Heart left ventricle (tissue), 16 donors: ENCODE measurements at regions not wholly inside any gene's neighbourhood (a gene's known extent, or its start where the extent isn't known, plus 50 kb on each side); places are given as distances from the start of the nearest gene placed in this dataset.

ENCODE experiments used
- ATAC-seq, 4 donors: fragments of 200-7000 bp; cut with Tn5 transposase; one replicate each; pipeline ENCODE4 v1.9.1; 2020 to 2022; ENCODE audit warnings: moderate library complexity in 4 of 4, mild to moderate bottlenecking in 3 of 4, moderate number of reproducible peaks in 1 of 4
- DNase-seq, 5 donors: peaks; one replicate each; pipeline ENCODE4 v3.0.0-alpha.2; 2020
- H3K27ac ChIP-seq, 12 donors: fragments of 200-600 bp; sonication (generic) in 4 of 12; one replicate each; pipeline versions ENCODE4 v1.5.0 to v1.8.0; 2016 to 2022; ENCODE audit warnings: mild to moderate bottlenecking in 2 of 12
- H3K27me3 ChIP-seq, 9 donors: fragments of 200-600 bp; sonication (generic) in 2 of 9; one replicate each; pipeline versions ENCODE4 v1.5.1 to v1.8.0; 2016 to 2022; ENCODE audit warnings: mild to moderate bottlenecking in 3 of 9
- H3K36me3 ChIP-seq, 9 donors: fragments of 200-600 bp; sonication (generic) in 2 of 9; one replicate each; pipeline versions ENCODE4 v1.5.0 to v1.8.0; 2018 to 2022; ENCODE audit warnings: mild to moderate bottlenecking in 2 of 9
- H3K4me1 ChIP-seq, 12 donors: fragments of 200-600 bp; sonication (generic) in 4 of 12; one replicate each; pipeline versions ENCODE4 v1.5.0 to v1.8.0; 2016 to 2022; ENCODE audit warnings: mild to moderate bottlenecking in 3 of 12
- H3K4me3 ChIP-seq, 12 donors: fragments of 200-600 bp; sonication (generic) in 4 of 12; one replicate each; pipeline versions ENCODE4 v1.5.0 to v1.8.0; 2017 to 2022; ENCODE audit warnings: mild to moderate bottlenecking in 9 of 12, moderate library complexity in 4 of 12
- H3K9me3 ChIP-seq, 12 donors: fragments of 200-600 bp; sonication (generic) in 4 of 12; one replicate each; pipeline versions ENCODE4 v1.5.0 to v1.8.0; 2016 to 2022; ENCODE audit warnings: mild to moderate bottlenecking in 1 of 12
- POLR2A ChIP-seq, 2 donors: fragments of 450-650 bp; IDR thresholded peaks; one replicate each; pipeline ENCODE4 v1.6.1; 2017; ENCODE audit warnings: antibody characterized with exemption in 2 of 2, mild to moderate bottlenecking in 2 of 2, moderate library complexity in 2 of 2
- WGBS, 4 donors: extraction: QIAGEN DNeasy Blood & Tissue Kit in 2 of 4; methylation state at CpG; one replicate each; pipeline versions ENCODE4 v1.1.5 to v1.1.7; 2013 to 2018; 5-methylcytosine and 5-hydroxymethylcytosine counted together
- intact Hi-C, 10 donors: fragments of 100-400 bp; cut with DNase I; formaldehyde crosslinking; loops; one replicate each; pipeline versions ENCODE4 v1.11.1 to v1.14.2; 2022
- TF ChIP-seq, protein P1 (sequence below), 12 donors: fragments of 200-600 bp; sonication (generic) in 4 of 12; IDR thresholded peaks; one replicate each; pipeline versions ENCODE4 v1.5.0 to v1.8.0; 2018 to 2022; ENCODE audit warnings: antibody characterized with exemption in 12 of 12, mild to moderate bottlenecking in 5 of 12
- donor health status: ischemic (EF 13 %, LVEDD 7.1; RV severe dilation, severe dysfunction).
- donor health status: healthy with polysubstance abuse.
- donor health status: DM: no; HTN: yes; CAD: no.
- donor health status: DM: no; HTN: no; CAD: no.
- donor health status: ischemic (EF 25% LVEDD 6.9; RV normal size, moderate dysfunction).
- donor health status: ischemic (EF 25% LVEDD 5.7; RV mildly dilated, moderate dysfunction).
- donor health status: healthy.
- donor health status: DM: yes; HTN: yes; CAD: no.
- donor health status: ischemic (EF 35%, LVEDD 5.7; RV mildly dilated, moderate dysfunction).
- donor health status: nonischemic (EF 11% LVEDD 7.7; RV severe dilation, severe dysfunction).
- donor health status: DM: yes; HTN: yes; CAD: no.
- donor health status: PGD.
- donor health status: ischemic (EF 29% LVEDD 5.4; RV normal size, mild dysfunction).
- donor health status: nonischemic (EF 23%, LVEDD 6.1; RV moderate dilation, normal function).

DNA sequence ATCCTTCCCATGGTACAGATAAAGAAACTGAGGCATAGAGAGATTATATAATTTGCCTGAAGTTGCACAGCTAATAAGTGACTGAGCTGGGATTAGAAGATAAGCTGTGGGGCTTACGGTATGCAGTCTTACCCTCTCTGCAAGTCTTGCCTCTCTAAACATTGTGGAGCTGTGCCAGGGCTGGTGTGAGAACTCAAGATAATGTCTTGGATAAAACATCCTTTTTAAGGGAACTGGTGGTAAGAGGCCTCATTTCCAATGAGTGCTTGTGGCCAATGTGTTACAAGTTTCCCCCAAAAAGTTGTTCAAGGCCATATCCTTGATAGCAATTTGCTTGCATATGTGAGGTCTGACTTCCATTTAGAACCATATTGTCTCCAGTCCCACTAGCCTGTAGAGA is 84.3 kb upstream of the ETAA1 start:
- 25 to 70% (median 56%) methylated on average over 1 of the region's 1 CpG for WGBS, 4 donors
- no peaks in the 10 kb centered on the region for H3K9me3 ChIP-seq
- no peaks in the 10 kb centered on the region for H3K36me3 ChIP-seq
- ATAC-seq (no peak), DNase-seq (no peak)
- no peak overlapping the region for H3K4me3 ChIP-seq
- no peak for TF ChIP-seq POLR2A (IDR thresholded peaks at IDR 0.05)
- TF ChIP-seq, protein P1, sequence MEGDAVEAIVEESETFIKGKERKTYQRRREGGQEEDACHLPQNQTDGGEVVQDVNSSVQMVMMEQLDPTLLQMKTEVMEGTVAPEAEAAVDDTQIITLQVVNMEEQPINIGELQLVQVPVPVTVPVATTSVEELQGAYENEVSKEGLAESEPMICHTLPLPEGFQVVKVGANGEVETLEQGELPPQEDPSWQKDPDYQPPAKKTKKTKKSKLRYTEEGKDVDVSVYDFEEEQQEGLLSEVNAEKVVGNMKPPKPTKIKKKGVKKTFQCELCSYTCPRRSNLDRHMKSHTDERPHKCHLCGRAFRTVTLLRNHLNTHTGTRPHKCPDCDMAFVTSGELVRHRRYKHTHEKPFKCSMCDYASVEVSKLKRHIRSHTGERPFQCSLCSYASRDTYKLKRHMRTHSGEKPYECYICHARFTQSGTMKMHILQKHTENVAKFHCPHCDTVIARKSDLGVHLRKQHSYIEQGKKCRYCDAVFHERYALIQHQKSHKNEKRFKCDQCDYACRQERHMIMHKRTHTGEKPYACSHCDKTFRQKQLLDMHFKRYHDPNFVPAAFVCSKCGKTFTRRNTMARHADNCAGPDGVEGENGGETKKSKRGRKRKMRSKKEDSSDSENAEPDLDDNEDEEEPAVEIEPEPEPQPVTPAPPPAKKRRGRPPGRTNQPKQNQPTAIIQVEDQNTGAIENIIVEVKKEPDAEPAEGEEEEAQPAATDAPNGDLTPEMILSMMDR (IDR thresholded peaks at IDR 0.05), result no peak
- no peaks in the 10 kb centered on the region for H3K4me1 ChIP-seq
- intact Hi-C loops, result no loop called here
- no peaks in the 10 kb centered on the region for H3K27me3 ChIP-seq
- H3K27ac ChIP-seq, result no peak overlapping the region

DNA sequence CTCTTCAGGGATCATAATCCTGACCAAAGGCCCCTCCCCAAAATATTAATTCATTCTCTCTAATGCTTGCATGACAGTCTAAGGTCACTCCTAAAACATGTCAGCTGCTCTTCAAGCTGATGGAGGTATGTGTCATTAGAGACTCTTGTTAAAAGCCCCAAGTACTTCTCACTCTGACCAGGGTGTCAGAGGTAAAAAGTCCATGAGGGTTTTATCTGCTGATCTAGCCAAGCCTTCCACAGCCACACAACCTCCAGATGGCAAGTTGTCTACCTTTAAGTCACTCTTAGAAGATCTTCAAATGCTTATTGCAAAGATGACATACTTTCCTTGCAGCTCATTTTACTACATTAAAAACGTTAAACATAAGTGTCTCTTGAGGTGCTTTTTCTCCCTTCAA is 83.6 kb upstream of the ETAA1 start:
- WGBS, 4 donors, result 70 to 87% (median 77%) methylated on average over 1 of the region's 1 CpG
- Histone ChIP-seq H3K27ac (no peak overlapping the region), H3K27me3 (no peaks in the 10 kb centered on the region), H3K4me1 (no peaks in the 10 kb centered on the region), H3K4me3 (no peak overlapping the region), H3K9me3 (no peaks in the 10 kb centered on the region), H3K36me3 (no peaks in the 10 kb centered on the region)
- TF ChIP-seq, protein P1 (IDR thresholded peaks at IDR 0.05), result no peak
- no peak for TF ChIP-seq POLR2A (IDR thresholded peaks at IDR 0.05)
- DNase-seq (no peak), ATAC-seq (no peak)
- intact Hi-C loops, result no loop called here

DNA sequence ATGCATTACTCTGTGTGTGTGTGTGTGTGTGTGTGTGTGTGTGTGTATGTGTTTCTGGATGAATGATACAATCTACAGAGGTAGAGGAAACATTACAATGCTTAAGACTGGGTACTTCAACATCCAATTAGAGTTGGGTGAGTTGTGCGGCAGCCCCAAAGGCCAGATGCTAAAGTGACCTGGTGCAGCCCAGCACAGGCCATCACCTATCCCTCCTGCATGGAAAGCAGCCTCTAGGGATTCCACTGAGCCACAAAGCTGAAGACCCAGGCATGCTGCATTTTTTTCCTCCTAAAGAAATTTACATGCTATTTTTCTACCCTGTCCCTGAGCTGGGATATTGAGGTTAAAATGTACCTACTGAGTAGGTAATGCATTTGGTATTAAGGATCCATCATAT is 79.1 kb upstream of the ETAA1 start:
- H3K9me3 ChIP-seq, result no peaks in the 10 kb centered on the region
- 90 to 100% (median 98%) methylated on average over 1 of the region's 1 CpG for WGBS, 4 donors
- TF ChIP-seq, protein P1 (IDR thresholded peaks at IDR 0.05), result no peak
- no peak for TF ChIP-seq POLR2A (IDR thresholded peaks at IDR 0.05)
- no peak overlapping the region for H3K27ac ChIP-seq
- H3K4me3 ChIP-seq, result no peak overlapping the region
- no peaks in the 10 kb centered on the region for H3K36me3 ChIP-seq
- ATAC-seq (no peak), DNase-seq (no peak)
- no peaks in the 10 kb centered on the region for H3K27me3 ChIP-seq
- intact Hi-C loops, result no loop called here
- peaks cover 0 to 13% (median 0%) of the 10 kb centered on the region in 12 donors for H3K4me1 ChIP-seq

DNA sequence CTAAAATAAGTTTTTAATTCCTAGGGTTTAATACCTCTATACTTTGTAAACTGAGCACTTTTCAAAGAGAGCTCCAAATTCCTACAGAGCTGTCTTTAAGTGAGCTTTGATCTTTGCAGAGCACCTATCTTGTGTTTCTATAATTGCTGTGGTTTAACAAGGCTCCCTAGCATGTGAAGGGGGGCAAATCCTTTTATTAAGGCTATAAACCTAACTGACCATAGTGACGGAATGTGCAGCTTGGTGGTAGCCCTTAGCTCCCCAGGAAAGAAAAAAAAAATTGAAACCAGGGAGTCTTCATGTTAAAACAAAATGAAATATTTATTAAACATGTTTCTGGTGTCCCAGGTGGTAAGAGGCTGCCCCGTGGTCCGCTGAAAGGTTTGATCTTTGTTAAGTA is 78.6 kb upstream of the ETAA1 start:
- TF ChIP-seq, protein P1 (IDR thresholded peaks at IDR 0.05), result no peak
- no peak for TF ChIP-seq POLR2A (IDR thresholded peaks at IDR 0.05)
- Histone ChIP-seq H3K27me3 (no peaks in the 10 kb centered on the region), H3K4me1 (peaks cover 0 to 13% (median 0%) of the 10 kb centered on the region in 12 donors), H3K4me3 (no peak overlapping the region), H3K27ac (no peak overlapping the region), H3K9me3 (no peaks in the 10 kb centered on the region), H3K36me3 (no peaks in the 10 kb centered on the region)
- ATAC-seq, result no peak
- intact Hi-C loops, result no loop called here
- no peak for DNase-seq
- 83 to 87% (median 86%) methylated on average over 3 of the region's 3 CpGs for WGBS, 4 donors
